ENCODE measurements at regions not wholly inside any gene's neighbourhood (a gene's known extent, or its start where the extent isn't known, plus 50 kb on each side); places are given as distances from the start of the nearest gene placed in this dataset.

GRCh38 chr11:45455536-45455935 lies 169.4 kb upstream of the SYT13 start:
- H3K27ac ChIP-seq: no peak overlapping the region
- no peaks in the 10 kb centered on the region for H3K36me3 ChIP-seq (replicated peaks in 1 of 2; ENCODE audit: insufficient read depth in 1 of 2, low read depth in 2 of 2)
- ATAC-seq: no peak
- 62 to 64% methylated on average over 6 of the region's 6 CpGs for WGBS, 2 donors
- H3K9me3 ChIP-seq: no peaks in the 10 kb centered on the region
- no peak for DNase-seq
- no peak overlapping the region for H3K4me3 ChIP-seq
- intact Hi-C loops (cut with DNase I): no loop called here
- no peak for TF ChIP-seq POLR2A (IDR thresholded peaks at IDR 0.05)
- TF ChIP-seq, protein P1, sequence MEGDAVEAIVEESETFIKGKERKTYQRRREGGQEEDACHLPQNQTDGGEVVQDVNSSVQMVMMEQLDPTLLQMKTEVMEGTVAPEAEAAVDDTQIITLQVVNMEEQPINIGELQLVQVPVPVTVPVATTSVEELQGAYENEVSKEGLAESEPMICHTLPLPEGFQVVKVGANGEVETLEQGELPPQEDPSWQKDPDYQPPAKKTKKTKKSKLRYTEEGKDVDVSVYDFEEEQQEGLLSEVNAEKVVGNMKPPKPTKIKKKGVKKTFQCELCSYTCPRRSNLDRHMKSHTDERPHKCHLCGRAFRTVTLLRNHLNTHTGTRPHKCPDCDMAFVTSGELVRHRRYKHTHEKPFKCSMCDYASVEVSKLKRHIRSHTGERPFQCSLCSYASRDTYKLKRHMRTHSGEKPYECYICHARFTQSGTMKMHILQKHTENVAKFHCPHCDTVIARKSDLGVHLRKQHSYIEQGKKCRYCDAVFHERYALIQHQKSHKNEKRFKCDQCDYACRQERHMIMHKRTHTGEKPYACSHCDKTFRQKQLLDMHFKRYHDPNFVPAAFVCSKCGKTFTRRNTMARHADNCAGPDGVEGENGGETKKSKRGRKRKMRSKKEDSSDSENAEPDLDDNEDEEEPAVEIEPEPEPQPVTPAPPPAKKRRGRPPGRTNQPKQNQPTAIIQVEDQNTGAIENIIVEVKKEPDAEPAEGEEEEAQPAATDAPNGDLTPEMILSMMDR (IDR thresholded peaks at IDR 0.05): no peak
- no peaks in the 10 kb centered on the region for H3K27me3 ChIP-seq
- H3K4me1 ChIP-seq: no peaks in the 10 kb centered on the region

DNA sequence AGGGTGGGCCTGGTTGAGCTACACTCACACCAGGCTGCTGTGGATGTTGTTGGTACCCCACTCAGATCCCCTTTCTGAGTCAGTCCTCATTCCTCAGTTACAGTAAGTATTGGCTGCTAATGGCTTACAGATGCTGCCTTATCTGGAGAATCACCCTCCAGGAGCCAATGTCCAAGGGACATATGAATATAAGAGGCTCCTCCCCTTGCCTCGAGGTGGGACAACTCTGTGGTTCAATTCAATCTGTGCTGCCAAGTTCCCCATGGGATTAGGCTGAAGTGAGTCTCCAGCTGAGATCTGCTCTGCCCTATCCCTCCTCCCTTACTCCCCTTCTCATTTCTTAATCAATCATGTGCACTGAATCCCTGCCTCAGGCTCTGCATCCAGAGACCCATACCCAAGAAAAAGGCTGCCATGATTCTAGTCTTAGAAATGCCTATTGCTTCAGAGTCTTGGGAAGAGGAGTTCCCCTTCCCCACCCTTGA lies 168.8 kb upstream of the SYT13 start:
- 56 to 92% methylated on average over 1 of the region's 1 CpG for WGBS, 2 donors
- Histone ChIP-seq H3K36me3 (replicated peaks in 1 of 2; ENCODE audit: insufficient read depth in 1 of 2, low read depth in 2 of 2) (no peaks in the 10 kb centered on the region), H3K27ac (no peak overlapping the region), H3K9me3 (no peaks in the 10 kb centered on the region), H3K27me3 (no peaks in the 10 kb centered on the region), H3K4me1 (no peaks in the 10 kb centered on the region), H3K4me3 (no peak overlapping the region)
- intact Hi-C loops (cut with DNase I): no loop called here
- TF ChIP-seq, protein P1 (IDR thresholded peaks at IDR 0.05): no peak
- TF ChIP-seq POLR2A (IDR thresholded peaks at IDR 0.05): no peak
- no peak for ATAC-seq
- DNase-seq: no peak

DNA sequence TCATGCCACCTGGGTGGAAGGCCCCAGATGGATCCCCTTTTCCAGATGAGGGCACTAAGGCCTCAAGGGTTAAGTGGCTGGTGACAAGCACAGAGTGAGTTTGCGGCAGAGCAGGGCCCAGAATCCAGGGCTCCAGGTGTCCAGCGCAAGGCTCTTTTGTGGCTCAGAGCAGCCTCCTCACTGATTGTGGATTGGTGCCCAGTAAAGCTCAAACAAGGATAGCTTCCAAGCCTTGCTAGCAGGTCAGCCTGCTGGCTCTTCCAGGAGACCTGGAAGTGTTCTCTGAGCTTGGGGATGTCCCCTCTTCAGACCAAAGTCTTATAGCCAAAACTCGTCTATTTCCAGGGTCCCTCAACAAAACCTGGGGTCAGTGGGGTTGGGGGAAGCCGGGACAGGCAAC lies 167.6 kb upstream of the SYT13 start:
- Histone ChIP-seq H3K4me1 (no peaks in the 10 kb centered on the region), H3K4me3 (no peak overlapping the region), H3K9me3 (no peaks in the 10 kb centered on the region), H3K27ac (no peak overlapping the region), H3K27me3 (no peaks in the 10 kb centered on the region), H3K36me3 (replicated peaks in 1 of 2; ENCODE audit: insufficient read depth in 1 of 2, low read depth in 2 of 2) (no peaks in the 10 kb centered on the region)
- intact Hi-C loops (cut with DNase I): no loop called here
- DNase-seq: no peak
- WGBS, 2 donors: 0 to 59% methylated on average over 2 to 4 of the region's 4 CpGs
- no peak for ATAC-seq
- TF ChIP-seq, protein P1 (IDR thresholded peaks at IDR 0.05): no peak
- no peak for TF ChIP-seq POLR2A (IDR thresholded peaks at IDR 0.05)

DNA sequence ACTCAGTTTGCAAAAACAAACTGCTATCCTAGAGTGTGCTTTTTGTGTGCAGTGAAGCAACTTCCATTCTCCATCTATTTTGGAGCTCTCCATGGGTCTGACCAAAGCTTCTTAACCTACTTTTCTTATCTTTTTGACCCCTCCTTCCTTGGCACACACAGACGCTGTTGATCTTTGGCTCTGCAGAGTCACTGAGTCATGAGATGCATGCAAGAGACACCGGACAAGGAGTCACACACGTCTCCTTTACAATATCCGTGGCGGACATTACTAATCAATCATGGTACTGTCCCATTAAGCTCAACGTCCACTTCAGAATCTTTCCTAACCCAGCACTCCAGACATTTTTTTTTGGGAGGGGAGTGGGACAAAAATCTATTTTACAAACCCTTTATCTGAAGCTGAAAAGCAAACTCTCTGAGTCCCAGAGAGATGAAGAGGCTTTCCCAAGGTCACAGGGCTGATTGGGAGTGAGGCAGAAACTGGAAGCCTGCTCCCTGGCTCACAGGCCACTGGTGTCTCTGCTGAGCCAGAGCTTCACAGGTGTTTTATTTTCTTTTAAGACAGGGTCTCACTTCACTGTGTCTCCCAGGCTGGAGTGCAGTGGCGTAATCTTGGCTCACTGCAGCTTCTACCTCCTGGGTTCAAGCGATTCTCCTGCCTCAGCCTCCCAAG lies 165.8 kb upstream of the SYT13 start:
- intact Hi-C loops (cut with DNase I): no loop called here
- ATAC-seq (peak; percentile 33), DNase-seq (peak in 1 of 4 donors; percentile 18)
- no peaks in the 10 kb centered on the region for H3K27me3 ChIP-seq
- no peaks in the 10 kb centered on the region for H3K36me3 ChIP-seq (replicated peaks in 1 of 2; ENCODE audit: insufficient read depth in 1 of 2, low read depth in 2 of 2)
- H3K4me1 ChIP-seq: no peaks in the 10 kb centered on the region
- no peaks in the 10 kb centered on the region for H3K9me3 ChIP-seq
- H3K4me3 ChIP-seq: no peak overlapping the region
- H3K27ac ChIP-seq: no peak overlapping the region
- TF ChIP-seq, protein P1 (IDR thresholded peaks at IDR 0.05): no peak
- no peak for TF ChIP-seq POLR2A (IDR thresholded peaks at IDR 0.05)
- 42 to 47% methylated on average over 8 of the region's 8 CpGs for WGBS, 2 donors

GRCh38 chr11:45450189-45450588 lies 164.0 kb upstream of the SYT13 start:
- Histone ChIP-seq H3K4me1 (no peaks in the 10 kb centered on the region), H3K27ac (no peak overlapping the region), H3K27me3 (no peaks in the 10 kb centered on the region), H3K36me3 (replicated peaks in 1 of 2; ENCODE audit: insufficient read depth in 1 of 2, low read depth in 2 of 2) (no peaks in the 10 kb centered on the region), H3K4me3 (no peak overlapping the region), H3K9me3 (no peaks in the 10 kb centered on the region)
- TF ChIP-seq POLR2A (IDR thresholded peaks at IDR 0.05): no peak
- TF ChIP-seq, protein P1 (IDR thresholded peaks at IDR 0.05): no peak
- intact Hi-C loops (cut with DNase I): no loop called here
- 65 to 78% methylated on average over 3 of the region's 3 CpGs for WGBS, 2 donors
- ATAC-seq: no peak
- DNase-seq: no peak

Measured in body of pancreas (tissue), 4 donors.